ENCODE measurements at regions not wholly inside any gene's neighbourhood (a gene's known extent, or its start where the extent isn't known, plus 50 kb on each side); places are given as distances from the start of the nearest gene placed in this dataset.

GRCh38 chr13:48163061-48163460, 68.2 kb upstream of the MED4 start:
- DNase-seq (ENCODE audit: low read depth in 2 of 2): peak in 1 of 2 donors; percentile 66
- TF ChIP-seq CTCF (IDR thresholded peaks at IDR 0.05; ENCODE audit: low read depth, low read length): no peak
- H3K4me3 ChIP-seq (replicated peaks in 1 of 2; ENCODE audit: low read depth in 2 of 2, low read length in 2 of 2): no peak overlapping the region

GRCh38 chr13:48162217-48162616, 67.3 kb upstream of the MED4 start:
- H3K4me3 ChIP-seq (replicated peaks in 1 of 2; ENCODE audit: low read depth in 2 of 2, low read length in 2 of 2): no peak overlapping the region
- TF ChIP-seq CTCF (IDR thresholded peaks at IDR 0.05; ENCODE audit: low read depth, low read length): no peak
- no peak for DNase-seq (ENCODE audit: low read depth in 2 of 2)

DNA sequence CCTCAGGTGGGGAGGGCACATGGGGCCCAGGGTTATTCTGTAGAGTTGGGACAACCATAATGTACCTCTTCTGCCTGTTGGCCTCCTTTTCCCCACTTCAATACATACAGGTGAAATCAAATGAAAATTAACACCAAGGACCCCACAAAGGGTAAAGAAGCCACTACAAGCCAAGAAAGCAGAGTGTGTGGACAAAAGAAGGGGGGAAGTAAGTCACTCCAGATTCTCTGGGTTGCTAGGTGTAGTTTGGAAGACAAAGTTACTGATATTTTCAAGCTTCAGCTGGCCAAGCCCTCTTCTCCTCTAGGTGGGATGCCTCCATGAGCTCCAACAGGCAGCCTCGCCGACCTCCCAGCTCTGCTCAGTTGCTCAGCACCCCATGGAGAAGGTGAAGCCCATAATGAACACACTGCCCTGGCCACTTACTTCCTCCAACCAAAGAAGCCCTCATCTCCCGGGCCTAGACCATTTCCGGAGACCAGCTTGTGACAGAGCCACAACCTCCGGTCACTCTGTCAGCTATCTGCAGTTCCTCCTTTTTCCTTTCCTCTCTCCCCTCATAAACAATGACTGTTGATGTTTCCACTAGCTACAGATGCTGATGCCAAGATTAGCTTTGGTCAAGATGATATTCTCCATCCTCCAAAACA, 66.8 kb upstream of the MED4 start:
- no peak overlapping the region for H3K4me3 ChIP-seq (replicated peaks in 1 of 2; ENCODE audit: low read depth in 2 of 2, low read length in 2 of 2)
- no peak for TF ChIP-seq CTCF (IDR thresholded peaks at IDR 0.05; ENCODE audit: low read depth, low read length)
- no peak for DNase-seq (ENCODE audit: low read depth in 2 of 2)

- peak; percentile 33 to 72 for DNase-seq (ENCODE audit: low read depth in 2 of 2)
- TF ChIP-seq CTCF (IDR thresholded peaks at IDR 0.05; ENCODE audit: low read depth, low read length): no peak
- H3K4me3 ChIP-seq (replicated peaks in 1 of 2; ENCODE audit: low read depth in 2 of 2, low read length in 2 of 2): no peak overlapping the region
Observed at GRCh38 chr13:48160606-48161278, 65.8 kb upstream of the MED4 start.

DNA sequence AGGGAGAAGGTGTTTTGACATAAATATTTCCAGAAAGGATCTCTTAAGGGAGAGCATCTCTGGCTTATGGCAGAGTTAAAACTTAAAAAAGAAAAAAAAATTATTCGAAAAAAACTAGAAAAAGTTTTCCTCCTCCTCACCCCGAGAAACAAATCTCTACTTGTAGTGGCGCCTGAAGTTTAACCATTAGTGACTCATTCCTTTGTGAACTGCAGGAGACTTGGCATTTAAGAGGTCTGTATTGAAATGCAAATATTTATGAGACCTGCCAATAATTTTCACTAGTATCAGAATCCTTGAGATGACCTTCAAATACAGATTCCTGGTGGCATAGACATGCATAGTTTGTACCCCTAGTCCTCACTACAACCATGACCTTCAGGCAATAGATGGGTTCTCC, 64.9 kb upstream of the MED4 start:
- no peak overlapping the region for H3K4me3 ChIP-seq (replicated peaks in 1 of 2; ENCODE audit: low read depth in 2 of 2, low read length in 2 of 2)
- TF ChIP-seq CTCF (IDR thresholded peaks at IDR 0.05; ENCODE audit: low read depth, low read length): no peak
- peak in 1 of 2 donors; percentile 31 for DNase-seq (ENCODE audit: low read depth in 2 of 2)

- no peak overlapping the region for H3K4me3 ChIP-seq (replicated peaks in 1 of 2; ENCODE audit: low read depth in 2 of 2, low read length in 2 of 2)
- TF ChIP-seq CTCF (IDR thresholded peaks at IDR 0.05; ENCODE audit: low read depth, low read length): no peak
- peak in 1 of 2 donors; percentile 11 for DNase-seq (ENCODE audit: low read depth in 2 of 2)
Observed at GRCh38 chr13:48159401-48159800, 64.5 kb upstream of the MED4 start.
